Adrenal gland (tissue), 9 donors: ENCODE measurements at regions not wholly inside any gene's neighbourhood (a gene's known extent, or its start where the extent isn't known, plus 50 kb on each side); places are given as distances from the start of the nearest gene placed in this dataset.

ENCODE experiments used
- DNase-seq, 7 donors: peaks; one replicate each; pipeline ENCODE4 v3.0.0-alpha.2; 2019 to 2020
- H3K27ac ChIP-seq, 5 donors: fragments of 200-600 bp; sonication (generic) in 4 of 5; 1 replicate in 3 of 5; 2 replicates in 2 of 5; pipeline versions ENCODE4 v1.5.1 to v1.8.0; 2016 to 2020; ENCODE audit warnings: mild to moderate bottlenecking in 1 of 5
- H3K27me3 ChIP-seq: fragments of 200-600 bp; 2 replicates; pipeline ENCODE4 v1.8.0; 2021
- H3K36me3 ChIP-seq, 2 donors: fragments of 200-600 bp; replicated peaks in 1 of 2; 1 replicate in 1 of 2; 2 replicates in 1 of 2; pipeline versions ENCODE4 v1.5.1 to v1.8.0; 2018 to 2022
- H3K4me1 ChIP-seq, 2 donors: fragments of 200-600 bp; replicated peaks in 1 of 2; 1 replicate in 1 of 2; 2 replicates in 1 of 2; pipeline versions ENCODE4 v1.5.1 to v1.8.0; 2018 to 2021
- H3K4me3 ChIP-seq, 4 donors: fragments of 200-600 bp; sonication (generic) in 3 of 4; one replicate each; pipeline ENCODE4 v1.5.1; 2016 to 2018
- H3K9me3 ChIP-seq, 3 donors: fragments of 200-600 bp; sonication (generic) in 1 of 3; replicated peaks in 1 of 3; 1 replicate in 2 of 3; 2 replicates in 1 of 3; pipeline versions ENCODE4 v1.5.1 to v1.8.0; 2016 to 2021
- CTCF ChIP-seq, 6 experiments: fragments of 450-650 bp in 4 of 6; fragments of 200-600 bp in 2 of 6; sonication (generic) in 1 of 6; IDR thresholded peaks; 1 replicate in 5 of 6; 2 replicates in 1 of 6; pipeline versions ENCODE4 v1.5.1 to v1.8.0; 2016 to 2021; ENCODE audit warnings: antibody characterized with exemption in 6 of 6, mild to moderate bottlenecking in 2 of 6, moderate library complexity in 1 of 6
- POLR2A ChIP-seq, 2 donors: fragments of 450-650 bp; IDR thresholded peaks; one replicate each; pipeline ENCODE4 v1.6.1; 2017; ENCODE audit warnings: antibody characterized with exemption in 2 of 2, mild to moderate bottlenecking in 2 of 2, moderate library complexity in 1 of 2
- WGBS, 4 donors: extraction: QIAGEN DNeasy Blood & Tissue Kit in 2 of 4; methylation state at CpG; one replicate each; pipeline versions ENCODE4 v1.1.5 to v1.1.7; 2013 to 2017; 5-methylcytosine and 5-hydroxymethylcytosine counted together
- intact Hi-C, 2 donors: fragments of 100-400 bp; cut with DNase I; formaldehyde crosslinking; loops; one replicate each; pipeline versions ENCODE4 v1.14.1 to v1.15.0; 2022 to 2023
- donor health status: healthy with polysubstance abuse.
- donor health status: Bipolar disorder and iron deficiency.
- donor health status: DM: yes; HTN: yes; CAD: no.
- donor health status: DM: no; HTN: no; CAD: no.
- donor health status: DM: no; HTN: no; CAD: no.

- H3K4me3 ChIP-seq: no peak overlapping the region
- no peak overlapping the region for H3K27ac ChIP-seq
- TF ChIP-seq CTCF (IDR thresholded peaks at IDR 0.05) (no peak), POLR2A (IDR thresholded peaks at IDR 0.05) (no peak)
- intact Hi-C loops: no loop called here
- no peak for DNase-seq
- 69 to 89% (median 76%) methylated on average over 4 of the region's 4 CpGs for WGBS, 4 donors
- H3K9me3 ChIP-seq: no peaks in the 10 kb centered on the region
- H3K4me1 ChIP-seq: no peaks in the 10 kb centered on the region
- H3K36me3 ChIP-seq: no peaks in the 10 kb centered on the region
- no peaks in the 10 kb centered on the region for H3K27me3 ChIP-seq
These were observed 331.9 kb downstream of the NUP35 start for GRCh38 chr2:183456177-183456576.

GRCh38 chr2:183458460-183458859, 334.2 kb downstream of the NUP35 start:
- no peak for DNase-seq
- H3K4me1 ChIP-seq: no peaks in the 10 kb centered on the region
- H3K27ac ChIP-seq: no peak overlapping the region
- TF ChIP-seq CTCF (IDR thresholded peaks at IDR 0.05): no peak
- TF ChIP-seq POLR2A (IDR thresholded peaks at IDR 0.05): no peak
- H3K4me3 ChIP-seq: no peak overlapping the region
- 48 to 75% (median 67%) methylated on average over 3 of the region's 3 CpGs for WGBS, 4 donors
- H3K9me3 ChIP-seq: peaks cover 0 to 4% (median 0%) of the 10 kb centered on the region in 3 donors
- H3K27me3 ChIP-seq: no peaks in the 10 kb centered on the region
- no peaks in the 10 kb centered on the region for H3K36me3 ChIP-seq
- intact Hi-C loops: no loop called here

- H3K27me3 ChIP-seq: no peaks in the 10 kb centered on the region
- H3K27ac ChIP-seq: no peak overlapping the region
- no peaks in the 10 kb centered on the region for H3K36me3 ChIP-seq
- H3K4me1 ChIP-seq: no peaks in the 10 kb centered on the region
- intact Hi-C loops: no loop called here
- no peak overlapping the region for H3K4me3 ChIP-seq
- DNase-seq: no peak
- WGBS, 4 donors: 55 to 65% (median 64%) methylated on average over 4 of the region's 4 CpGs
- TF ChIP-seq CTCF (IDR thresholded peaks at IDR 0.05) (no peak), POLR2A (IDR thresholded peaks at IDR 0.05) (no peak)
- H3K9me3 ChIP-seq: peaks cover 0 to 4% (median 0%) of the 10 kb centered on the region in 3 donors
These were observed 335.2 kb downstream of the NUP35 start for GRCh38 chr2:183459466-183459865.

GRCh38 chr2:183463821-183464220, 339.6 kb downstream of the NUP35 start:
- Histone ChIP-seq H3K27ac (no peak overlapping the region), H3K4me1 (no peaks in the 10 kb centered on the region), H3K36me3 (no peaks in the 10 kb centered on the region), H3K9me3 (peaks cover 0 to 4% (median 0%) of the 10 kb centered on the region in 3 donors), H3K27me3 (no peaks in the 10 kb centered on the region), H3K4me3 (no peak overlapping the region)
- no peak for TF ChIP-seq POLR2A (IDR thresholded peaks at IDR 0.05)
- TF ChIP-seq CTCF (IDR thresholded peaks at IDR 0.05): no peak
- intact Hi-C loops: no loop called here
- no peak for DNase-seq
- 73 to 90% (median 80%) methylated on average over 1 of the region's 1 CpG for WGBS, 4 donors
